H9 (cell line): ENCODE measurements at regions not wholly inside any gene's neighbourhood (a gene's known extent, or its start where the extent isn't known, plus 50 kb on each side); places are given as distances from the start of the nearest gene placed in this dataset.

Experiments used
- DNase-seq: peaks from one replicate; pipeline ENCODE4 v3.0.0-alpha.2; 2017
- H2AFZ ChIP-seq: one replicate; pipeline ENCODE4 v1.6.1; 2013; ENCODE audit warnings: mild to moderate bottlenecking, low read length, control low read depth, moderate library complexity
- H2AK5ac ChIP-seq: 2 replicates; pipeline ENCODE4 v1.6.1; 2013; ENCODE audit warnings: low read length, control low read depth, mixed read lengths; ENCODE audit not compliant: insufficient read length
- H2BK120ac ChIP-seq: one replicate; pipeline ENCODE4 v1.6.1; 2013; ENCODE audit warnings: low read depth, mild to moderate bottlenecking, low read length, control low read depth, inconsistent platforms; ENCODE audit not compliant: poor library complexity, severe bottlenecking
- H2BK12ac ChIP-seq: 2 replicates; pipeline ENCODE4 v1.6.1; 2013; ENCODE audit warnings: low read length, control low read depth, mixed read lengths, low read depth; ENCODE audit not compliant: insufficient read length
- H2BK15ac ChIP-seq: 2 replicates; pipeline ENCODE4 v1.6.1; 2013; ENCODE audit warnings: low read depth, low read length, control low read depth
- H2BK20ac ChIP-seq: one replicate; pipeline ENCODE4 v1.6.1; 2013; ENCODE audit warnings: low read depth, mild to moderate bottlenecking, low read length, control low read depth, inconsistent platforms; ENCODE audit not compliant: poor library complexity, severe bottlenecking
- H2BK5ac ChIP-seq: 2 replicates; pipeline ENCODE4 v1.6.1; 2013; ENCODE audit warnings: low read length, control low read depth, mixed read lengths; ENCODE audit not compliant: insufficient read length
- H3K14ac ChIP-seq: 2 replicates; pipeline ENCODE4 v1.6.1; 2013; ENCODE audit warnings: low read length, control low read depth; ENCODE audit not compliant: insufficient read depth
- H3K18ac ChIP-seq: 2 replicates; pipeline ENCODE4 v1.6.1; 2013; ENCODE audit warnings: low read depth, mild to moderate bottlenecking, mixed read lengths, low read length, control low read depth; ENCODE audit not compliant: insufficient read length
- H3K23ac ChIP-seq: 2 replicates; pipeline ENCODE4 v1.6.1; 2013; ENCODE audit warnings: low read length, control low read depth, mixed read lengths, low read depth; ENCODE audit not compliant: insufficient read length
- H3K23me2 ChIP-seq: 2 replicates; pipeline ENCODE4 v1.6.1; 2013; ENCODE audit warnings: low read depth, mild to moderate bottlenecking, mixed read lengths, low read length, control low read depth; ENCODE audit not compliant: insufficient read length, poor library complexity, severe bottlenecking
- H3K27ac ChIP-seq: 2 replicates; pipeline ENCODE4 v1.5.1; 2013; ENCODE audit warnings: low read length, control low read depth, mixed read lengths, low read depth; ENCODE audit not compliant: insufficient read length
- H3K27me3 ChIP-seq: 2 replicates; pipeline ENCODE4 v1.6.1; 2013; ENCODE audit warnings: low read length, control low read depth, inconsistent platforms; ENCODE audit not compliant: insufficient read depth
- H3K4ac ChIP-seq: 2 replicates; pipeline ENCODE4 v1.6.1; 2013; ENCODE audit warnings: low read depth, mild to moderate bottlenecking, control low read depth, inconsistent platforms, low read length, moderate library complexity
- H3K4me1 ChIP-seq: 2 replicates; pipeline ENCODE4 v1.6.1; 2013; ENCODE audit warnings: low read length, control low read depth, inconsistent platforms; ENCODE audit not compliant: insufficient read depth
- H3K4me2 ChIP-seq: 2 replicates; pipeline ENCODE4 v1.6.1; 2013; ENCODE audit warnings: low read length, control low read depth, mixed read lengths; ENCODE audit not compliant: insufficient read length, insufficient read depth
- H3K56ac ChIP-seq: 2 replicates; pipeline ENCODE4 v1.6.1; 2013; ENCODE audit warnings: low read depth, mild to moderate bottlenecking, mixed read lengths, low read length, control low read depth; ENCODE audit not compliant: insufficient read length
- H3K79me1 ChIP-seq: 2 replicates; pipeline ENCODE4 v1.6.1; 2013; ENCODE audit warnings: low read depth, mild to moderate bottlenecking, moderate library complexity, low read length, control low read depth, inconsistent platforms; ENCODE audit not compliant: insufficient read depth, poor library complexity, severe bottlenecking
- H3K79me2 ChIP-seq: 2 replicates; pipeline ENCODE4 v1.6.1; 2013; ENCODE audit warnings: low read length, control low read depth, inconsistent platforms; ENCODE audit not compliant: insufficient read depth
- H3K9ac ChIP-seq: 2 replicates; pipeline ENCODE4 v1.6.1; 2013; ENCODE audit warnings: low read length, control low read depth, mixed read lengths; ENCODE audit not compliant: insufficient read length; ENCODE audit errors: extremely low read depth
- H3K9me3 ChIP-seq: one replicate; pipeline ENCODE4 v1.6.1; 2013; ENCODE audit warnings: low read depth, low read length, inconsistent platforms; ENCODE audit not compliant: control insufficient read depth
- H3T11ph ChIP-seq: one replicate; pipeline ENCODE4 v1.6.1; 2013; ENCODE audit warnings: mild to moderate bottlenecking, low read length, control low read depth, inconsistent platforms
- H4K20me1 ChIP-seq: one replicate; pipeline ENCODE4 v1.6.1; 2013; ENCODE audit not compliant: control insufficient read depth, insufficient read length, insufficient read depth
- H4K5ac ChIP-seq: 2 replicates; pipeline ENCODE4 v1.6.1; 2013; ENCODE audit warnings: low read depth, mild to moderate bottlenecking, mixed read lengths, low read length, control low read depth; ENCODE audit not compliant: insufficient read length
- H4K8ac ChIP-seq: replicated peaks from 2 replicates; pipeline ENCODE4 v1.6.1; 2013; ENCODE audit warnings: low read length, control low read depth, mixed read lengths, low read depth; ENCODE audit not compliant: insufficient read length
- H4K91ac ChIP-seq: 2 replicates; pipeline ENCODE4 v1.6.1; 2013; ENCODE audit warnings: low read depth, mild to moderate bottlenecking, moderate library complexity, mixed read lengths, low read length, control low read depth; ENCODE audit not compliant: insufficient read length
- H3K27ac Mint-ChIP-seq, 3 experiments: 2 replicates in 2 of 3; 3 replicates in 1 of 3; pipeline ENCODE4 v1.8.0; 2020 to 2021; ENCODE audit warnings: mixed read lengths in 3 of 3, mild to moderate bottlenecking in 1 of 3, moderate library complexity in 1 of 3
- H3K27me3 Mint-ChIP-seq: 2 replicates; pipeline ENCODE4 v1.8.0; 2021; ENCODE audit warnings: low read depth, mild to moderate bottlenecking, moderate library complexity, mixed read lengths
- H3K36me3 Mint-ChIP-seq, 3 experiments: 2 replicates in 2 of 3; 3 replicates in 1 of 3; pipeline ENCODE4 v1.8.0; 2020 to 2021; ENCODE audit warnings: low read depth in 3 of 3, mixed read lengths in 3 of 3; ENCODE audit not compliant: insufficient read depth in 1 of 3
- H3K4me1 Mint-ChIP-seq, 2 experiments: 2 replicates each; pipeline ENCODE4 v1.8.0; 2020; ENCODE audit warnings: mixed read lengths in 2 of 2
- H3K4me3 Mint-ChIP-seq, 2 experiments: 2 replicates in 1 of 2; 3 replicates in 1 of 2; pipeline ENCODE4 v1.8.0; 2020 to 2021; ENCODE audit warnings: mild to moderate bottlenecking in 2 of 2, mixed read lengths in 2 of 2, moderate library complexity in 1 of 2
- H3K9me3 Mint-ChIP-seq, 2 experiments: 2 replicates in 1 of 2; 3 replicates in 1 of 2; pipeline ENCODE4 v1.8.0; 2020; ENCODE audit warnings: mild to moderate bottlenecking in 2 of 2, mixed read lengths in 2 of 2, moderate library complexity in 1 of 2
- CTCF ChIP-seq: fragments of 200-600 bp; sonication (generic); conservative IDR thresholded peaks from 3 replicates; pipeline ENCODE4 v1.8.0; 2021; ENCODE audit warnings: antibody characterized with exemption, mild to moderate bottlenecking

DNA sequence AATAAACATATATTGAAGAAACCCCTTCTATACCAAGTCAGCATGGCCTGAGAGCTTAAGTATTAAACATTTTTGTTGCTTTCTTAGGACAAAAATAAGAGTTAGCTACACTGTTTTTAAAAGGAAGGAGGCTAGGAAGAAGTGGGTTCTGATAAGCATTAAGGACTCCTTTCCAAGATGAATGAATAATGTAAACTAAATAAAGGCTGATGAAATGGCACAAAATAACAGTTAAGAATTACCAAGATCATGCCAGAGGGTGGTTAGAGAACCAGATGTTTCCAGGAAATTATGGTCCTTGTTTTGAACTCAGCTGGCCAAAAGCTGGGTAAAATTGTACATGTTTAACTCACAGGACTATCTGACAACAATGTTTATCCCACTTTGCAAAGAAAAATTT is 114.1 kb upstream of the ETS2 start:
- H3K23ac ChIP-seq, result no peak overlapping the region
- no peak overlapping the region for H2BK15ac ChIP-seq
- TF ChIP-seq CTCF, result no peak
- H4K20me1 ChIP-seq, result no peaks in the 10 kb centered on the region
- no peak overlapping the region for H3K4ac ChIP-seq
- H4K5ac ChIP-seq, result no peak overlapping the region
- H3K9me3 Mint-ChIP-seq, result peaks cover 0 to 9% of the 10 kb centered on the region in 2 experiments; a peak in 3 of 5 replicates
- no peak overlapping the region for H2BK120ac ChIP-seq
- H3K56ac ChIP-seq, result no peak overlapping the region
- H3K27ac Mint-ChIP-seq, result no peak overlapping the region
- H2BK20ac ChIP-seq, result no peak overlapping the region
- no peaks in the 10 kb centered on the region for H3K4me1 Mint-ChIP-seq
- no peaks in the 10 kb centered on the region for H3K79me1 ChIP-seq
- no peak overlapping the region for H3K27ac ChIP-seq
- no peak overlapping the region for H3K4me3 Mint-ChIP-seq
- no peak overlapping the region for H4K91ac ChIP-seq
- no peak overlapping the region for H2AK5ac ChIP-seq
- H3K79me2 ChIP-seq, result no peaks in the 10 kb centered on the region
- H3K27me3 ChIP-seq, result no peaks in the 10 kb centered on the region
- H3K36me3 Mint-ChIP-seq, result peaks cover 0 to 7% (median 3%) of the 10 kb centered on the region in 3 experiments; a peak in 3 of 7 replicates
- no peak overlapping the region for H3K9ac ChIP-seq
- no peaks in the 10 kb centered on the region for H3K9me3 ChIP-seq
- peaks cover 2% of the 10 kb centered on the region for H3K27me3 Mint-ChIP-seq
- no peak overlapping the region for H4K8ac ChIP-seq
- H3K14ac ChIP-seq, result no peak overlapping the region
- no peak overlapping the region for H2BK5ac ChIP-seq
- H2AFZ ChIP-seq, result no peak overlapping the region
- H2BK12ac ChIP-seq, result no peak overlapping the region
- no peak overlapping the region for H3T11ph ChIP-seq
- no peak overlapping the region for H3K18ac ChIP-seq
- H3K4me2 ChIP-seq, result no peak overlapping the region
- H3K4me1 ChIP-seq, result no peaks in the 10 kb centered on the region
- DNase-seq, result no peak
- H3K23me2 ChIP-seq, result no peaks in the 10 kb centered on the region
